ENCODE measurements at regions not wholly inside any gene's neighbourhood (a gene's known extent, or its start where the extent isn't known, plus 50 kb on each side); places are given as distances from the start of the nearest gene placed in this dataset.

- TF ChIP-seq GATA2 (IDR thresholded peaks at IDR 0.05; ENCODE audit: low read depth, low read length), result no peak
- no peak for TF ChIP-seq GATA3 (IDR thresholded peaks at IDR 0.05; ENCODE audit: low read depth, low read length)
These were observed 75.0 kb upstream of the AMPD3 start for GRCh38 chr11:10379871-10380568.

Data from SH-SY5Y (cell line).